Rectal smooth muscle tissue (tissue), 1 donor: ENCODE measurements at regions not wholly inside any gene's neighbourhood (a gene's known extent, or its start where the extent isn't known, plus 50 kb on each side); places are given as distances from the start of the nearest gene placed in this dataset.
"Not testable (repeated sequence)": the region's sequence is repeated elsewhere in the genome, so short reads cannot be mapped to it uniquely, and the experiment has no call there.

ENCODE experiments used
- H3K27ac ChIP-seq: one replicate; pipeline ENCODE4 v1.7.0; 2013; ENCODE audit warnings: low read depth, low read length, inconsistent platforms
- H3K27me3 ChIP-seq: one replicate; pipeline ENCODE4 v1.7.0; 2013; ENCODE audit warnings: low read length; ENCODE audit not compliant: control insufficient read depth, insufficient read depth
- H3K36me3 ChIP-seq: one replicate; pipeline ENCODE4 v1.7.0; 2013; ENCODE audit warnings: low read length; ENCODE audit not compliant: control insufficient read depth, insufficient read depth
- H3K4me1 ChIP-seq: one replicate; pipeline ENCODE4 v1.7.0; 2013; ENCODE audit warnings: low read length; ENCODE audit not compliant: control insufficient read depth, insufficient read depth
- H3K4me3 ChIP-seq: one replicate; pipeline ENCODE4 v1.7.0; 2013; ENCODE audit warnings: low read length
- H3K9ac ChIP-seq: one replicate; pipeline ENCODE4 v1.7.0; 2013; ENCODE audit warnings: low read length

GRCh38 chr4:138629669-138630068 is 385.9 kb upstream of the NOCT start:
- Histone ChIP-seq H3K9ac (no peak overlapping the region), H3K36me3 (no peaks in the 10 kb centered on the region), H3K4me1 (no peaks in the 10 kb centered on the region), H3K27me3 (no peaks in the 10 kb centered on the region), H3K27ac (no peak overlapping the region), H3K4me3 (no peak overlapping the region)

GRCh38 chr4:138627096-138627495 is 384.9 kb upstream of the SLC7A11 start:
- H3K9ac ChIP-seq = no peak overlapping the region
- no peaks in the 10 kb centered on the region for H3K27me3 ChIP-seq
- no peak overlapping the region for H3K4me3 ChIP-seq
- H3K27ac ChIP-seq = no peak overlapping the region
- no peaks in the 10 kb centered on the region for H3K36me3 ChIP-seq
- no peaks in the 10 kb centered on the region for H3K4me1 ChIP-seq

GRCh38 chr4:138622362-138622761 is 380.2 kb upstream of the SLC7A11 start:
- not testable (repeated sequence) for H3K9ac ChIP-seq, H3K4me1 ChIP-seq, H3K4me3 ChIP-seq, H3K27ac ChIP-seq, H3K36me3 ChIP-seq, H3K27me3 ChIP-seq

- H3K36me3 ChIP-seq = no peaks in the 10 kb centered on the region
- no peak overlapping the region for H3K4me3 ChIP-seq
- H3K27me3 ChIP-seq = no peaks in the 10 kb centered on the region
- no peak overlapping the region for H3K9ac ChIP-seq
- H3K27ac ChIP-seq = no peak overlapping the region
- no peaks in the 10 kb centered on the region for H3K4me1 ChIP-seq
Observed at GRCh38 chr4:138616775-138617174, 374.6 kb upstream of the SLC7A11 start.

GRCh38 chr4:138614398-138615142 is 372.4 kb upstream of the SLC7A11 start:
- H3K27ac ChIP-seq = no peak overlapping the region
- peaks cover 3% of the 10 kb centered on the region for H3K4me1 ChIP-seq
- H3K9ac ChIP-seq = no peak overlapping the region
- H3K36me3 ChIP-seq = no peaks in the 10 kb centered on the region
- no peak overlapping the region for H3K4me3 ChIP-seq
- H3K27me3 ChIP-seq = no peaks in the 10 kb centered on the region

- Histone ChIP-seq H3K27me3 (no peaks in the 10 kb centered on the region), H3K9ac (no peak overlapping the region), H3K36me3 (no peaks in the 10 kb centered on the region), H3K27ac (no peak overlapping the region), H3K4me1 (peaks cover 3% of the 10 kb centered on the region), H3K4me3 (no peak overlapping the region)
Observed at GRCh38 chr4:138612428-138612827, 370.3 kb upstream of the SLC7A11 start.

- Histone ChIP-seq H3K27me3 (no peaks in the 10 kb centered on the region), H3K36me3 (no peaks in the 10 kb centered on the region), H3K4me3 (no peak overlapping the region), H3K9ac (no peak overlapping the region), H3K4me1 (peaks cover 3% of the 10 kb centered on the region), H3K27ac (no peak overlapping the region)
Observed at GRCh38 chr4:138611721-138612120, 369.6 kb upstream of the SLC7A11 start.

GRCh38 chr4:138611017-138611416 is 368.9 kb upstream of the SLC7A11 start:
- H3K4me3 ChIP-seq = no peak overlapping the region
- H3K27ac ChIP-seq = no peak overlapping the region
- peaks cover 3% of the 10 kb centered on the region for H3K4me1 ChIP-seq
- H3K9ac ChIP-seq = no peak overlapping the region
- H3K36me3 ChIP-seq = no peaks in the 10 kb centered on the region
- no peaks in the 10 kb centered on the region for H3K27me3 ChIP-seq

GRCh38 chr4:138609943-138610350 is 367.8 kb upstream of the SLC7A11 start:
- H3K4me1 ChIP-seq = peaks cover 3% of the 10 kb centered on the region
- no peak overlapping the region for H3K9ac ChIP-seq
- no peak overlapping the region for H3K4me3 ChIP-seq
- H3K27me3 ChIP-seq = no peaks in the 10 kb centered on the region
- no peak overlapping the region for H3K27ac ChIP-seq
- H3K36me3 ChIP-seq = no peaks in the 10 kb centered on the region

GRCh38 chr4:138604556-138604955 is 362.4 kb upstream of the SLC7A11 start:
- H3K4me3 ChIP-seq = no peak overlapping the region
- H3K27me3 ChIP-seq = no peaks in the 10 kb centered on the region
- H3K36me3 ChIP-seq = no peaks in the 10 kb centered on the region
- no peak overlapping the region for H3K27ac ChIP-seq
- no peaks in the 10 kb centered on the region for H3K4me1 ChIP-seq
- no peak overlapping the region for H3K9ac ChIP-seq

- Histone ChIP-seq H3K27me3 (no peaks in the 10 kb centered on the region), H3K27ac (no peak overlapping the region), H3K4me3 (no peak overlapping the region), H3K9ac (no peak overlapping the region), H3K4me1 (no peaks in the 10 kb centered on the region), H3K36me3 (no peaks in the 10 kb centered on the region)
Observed at GRCh38 chr4:138602664-138603063, 360.5 kb upstream of the SLC7A11 start.

GRCh38 chr4:138599965-138600364 is 357.8 kb upstream of the SLC7A11 start:
- Histone ChIP-seq H3K4me3 (no peak overlapping the region), H3K4me1 (no peaks in the 10 kb centered on the region), H3K27ac (no peak overlapping the region), H3K36me3 (no peaks in the 10 kb centered on the region), H3K9ac (no peak overlapping the region), H3K27me3 (no peaks in the 10 kb centered on the region)

GRCh38 chr4:138598226-138598625 is 356.1 kb upstream of the SLC7A11 start:
- Histone ChIP-seq H3K4me1 (no peaks in the 10 kb centered on the region), H3K27me3 (no peaks in the 10 kb centered on the region), H3K36me3 (no peaks in the 10 kb centered on the region), H3K27ac (no peak overlapping the region), H3K4me3 (no peak overlapping the region), H3K9ac (no peak overlapping the region)
